Progenitor cell of endocrine pancreas (in vitro differentiated cells): ENCODE measurements at regions not wholly inside any gene's neighbourhood (a gene's known extent, or its start where the extent isn't known, plus 50 kb on each side); places are given as distances from the start of the nearest gene placed in this dataset.

ENCODE experiments used
- DNase-seq: peaks from one replicate; pipeline ENCODE4 v3.0.0; 2021; ENCODE audit warnings: low spot score; ENCODE audit not compliant: unreplicated experiment
- H3K27ac Mint-ChIP-seq: 2 replicates; pipeline ENCODE4 v1.8.0; 2021; ENCODE audit warnings: mild to moderate bottlenecking, moderate library complexity, mixed read lengths
- H3K27me3 Mint-ChIP-seq: 2 replicates; pipeline ENCODE4 v1.8.0; 2021; ENCODE audit warnings: mixed read lengths
- H3K36me3 Mint-ChIP-seq: 2 replicates; pipeline ENCODE4 v1.8.0; 2022; ENCODE audit warnings: mixed read lengths; ENCODE audit not compliant: insufficient read depth
- H3K4me1 Mint-ChIP-seq: 2 replicates; pipeline ENCODE4 v1.8.0; 2021; ENCODE audit warnings: low read depth, mixed read lengths
- H3K4me3 Mint-ChIP-seq: 2 replicates; pipeline ENCODE4 v1.8.0; 2021; ENCODE audit warnings: low read depth, mild to moderate bottlenecking, moderate library complexity, mixed read lengths
- H3K9me3 Mint-ChIP-seq: 2 replicates; pipeline ENCODE4 v1.8.0; 2021; ENCODE audit warnings: low read depth, mixed read lengths
- CTCF ChIP-seq: fragments of 200-600 bp; sonication (generic); IDR thresholded peaks from one replicate; pipeline ENCODE4 v1.5.0; 2021; ENCODE audit warnings: antibody characterized with exemption, mild to moderate bottlenecking; ENCODE audit not compliant: unreplicated experiment

- Mint-ChIP-seq H3K36me3 (no peaks in the 10 kb centered on the region), H3K4me3 (no peak overlapping the region), H3K27me3 (no peaks in the 10 kb centered on the region), H3K4me1 (peaks cover 5% of the 10 kb centered on the region), H3K9me3 (peaks cover 20% of the 10 kb centered on the region), H3K27ac (no peak overlapping the region)
- TF ChIP-seq CTCF: no peak
- DNase-seq: no peak
Measured at GRCh38 chr18:25544546-25545287, 192.8 kb upstream of the ZNF521 start.

GRCh38 chr18:25538175-25538922 lies 186.4 kb upstream of the ZNF521 start:
- H3K9me3 Mint-ChIP-seq: peaks cover 7% of the 10 kb centered on the region
- H3K27ac Mint-ChIP-seq: no peak overlapping the region
- no peak for DNase-seq
- H3K4me1 Mint-ChIP-seq: peaks cover under 1% of the 10 kb centered on the region
- H3K36me3 Mint-ChIP-seq: peaks cover 2% of the 10 kb centered on the region
- peaks cover 6% of the 10 kb centered on the region for H3K27me3 Mint-ChIP-seq
- H3K4me3 Mint-ChIP-seq: no peak overlapping the region
- TF ChIP-seq CTCF: no peak

GRCh38 chr18:25535495-25535894 lies 183.5 kb upstream of the ZNF521 start:
- no peak for DNase-seq
- peaks cover 2% of the 10 kb centered on the region for H3K36me3 Mint-ChIP-seq
- peaks cover 3% of the 10 kb centered on the region for H3K4me1 Mint-ChIP-seq
- TF ChIP-seq CTCF: no peak
- peaks cover 9% of the 10 kb centered on the region for H3K27me3 Mint-ChIP-seq
- no peak overlapping the region for H3K4me3 Mint-ChIP-seq
- peaks cover 15% of the 10 kb centered on the region for H3K9me3 Mint-ChIP-seq
- H3K27ac Mint-ChIP-seq: no peak overlapping the region

- Mint-ChIP-seq H3K4me3 (no peak overlapping the region), H3K27ac (no peak overlapping the region), H3K36me3 (peaks cover 2% of the 10 kb centered on the region), H3K9me3 (peaks cover 15% of the 10 kb centered on the region), H3K27me3 (peaks cover 11% of the 10 kb centered on the region), H3K4me1 (peaks cover 5% of the 10 kb centered on the region)
- TF ChIP-seq CTCF: no peak
- DNase-seq: no peak
Measured at GRCh38 chr18:25534401-25534800, 182.4 kb upstream of the ZNF521 start.

- no peak for TF ChIP-seq CTCF
- H3K27ac Mint-ChIP-seq: no peak overlapping the region
- peaks cover 7% of the 10 kb centered on the region for H3K27me3 Mint-ChIP-seq
- no peak overlapping the region for H3K4me3 Mint-ChIP-seq
- peaks cover 17% of the 10 kb centered on the region for H3K9me3 Mint-ChIP-seq
- no peak for DNase-seq
- peaks cover 2% of the 10 kb centered on the region for H3K36me3 Mint-ChIP-seq
- peaks cover 9% of the 10 kb centered on the region for H3K4me1 Mint-ChIP-seq
Measured at GRCh38 chr18:25533218-25533617, 181.3 kb upstream of the ZNF521 start.
